HUDEP-2 (cell line): ENCODE measurements at regions not wholly inside any gene's neighbourhood (a gene's known extent, or its start where the extent isn't known, plus 50 kb on each side); places are given as distances from the start of the nearest gene placed in this dataset.

Experiments
- DNase-seq, 76 experiments: peaks; one replicate each; lab custom pipeline; 2025; ENCODE audit not compliant: unreplicated experiment in 76 of 76; lab: John Stamatoyannopoulos, UW

DNA sequence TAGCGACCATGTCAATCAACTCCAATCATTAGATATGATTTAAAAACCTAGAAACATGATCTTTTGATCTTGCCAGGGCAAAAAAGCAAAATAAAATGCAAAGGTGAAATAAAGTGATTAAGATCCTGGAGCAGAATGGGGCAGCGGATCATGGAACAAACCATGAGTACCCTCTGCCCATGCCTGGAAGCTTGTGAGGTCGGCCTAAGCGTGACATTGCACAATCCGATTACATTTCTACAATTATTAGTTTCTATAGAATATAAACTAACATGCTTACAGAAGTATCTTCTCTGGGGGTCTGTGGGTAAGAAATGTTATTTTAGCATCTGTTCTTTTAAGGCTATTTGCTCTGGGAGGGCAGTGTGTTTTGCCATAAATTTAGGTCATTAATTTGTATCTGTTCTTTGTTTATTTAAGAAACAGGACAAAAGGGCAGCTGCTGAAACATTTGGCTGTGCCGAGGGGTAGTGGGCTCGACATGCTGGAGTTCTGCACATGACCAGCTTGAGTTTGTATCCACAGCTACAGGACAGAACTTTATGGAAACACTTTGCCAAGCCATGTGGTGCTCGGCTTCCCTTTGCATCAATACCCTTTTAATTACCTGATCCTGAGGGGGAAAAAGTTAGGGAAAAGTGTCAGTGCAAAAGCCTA is 55.9 kb downstream of the ZBTB18 start:
- no peak for DNase-seq

DNA sequence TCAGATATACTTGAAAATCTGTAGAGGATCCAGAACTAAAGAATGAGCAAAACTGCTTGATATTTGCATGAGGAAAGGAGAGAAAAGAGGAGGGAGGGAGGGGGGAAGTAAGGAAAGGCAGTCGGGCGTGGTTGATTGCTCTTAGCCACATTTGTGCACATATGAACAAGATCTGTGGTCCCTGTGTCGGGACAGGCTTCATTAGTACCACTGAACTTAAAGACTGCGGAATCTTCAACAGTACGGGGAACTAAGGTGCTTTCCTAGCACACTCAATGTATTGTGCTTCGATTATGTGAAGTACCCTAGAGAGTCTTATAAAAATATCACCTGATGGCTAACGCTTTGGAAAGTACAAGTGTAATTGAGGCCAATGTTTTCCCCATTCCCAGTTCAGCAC is 59.9 kb downstream of the ZBTB18 start:
- DNase-seq, result no peak

DNA sequence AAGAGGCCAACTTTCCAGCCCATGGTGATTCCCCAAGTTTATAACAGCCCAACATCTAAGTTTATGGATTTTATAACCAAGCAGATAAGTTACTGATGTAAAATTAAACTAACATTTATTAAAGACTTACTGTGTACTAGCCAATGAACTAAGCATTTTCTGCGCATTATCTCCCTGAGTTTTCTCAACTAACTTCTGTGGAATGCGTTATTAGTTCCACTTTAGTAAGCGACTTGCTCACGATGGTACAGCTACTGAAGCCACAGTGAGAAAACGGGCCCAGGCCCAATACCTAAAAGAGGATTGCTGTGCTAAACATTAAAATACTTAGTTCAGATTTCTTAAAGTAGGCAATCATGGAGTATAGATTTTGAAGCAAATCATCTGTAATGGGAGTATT is 61.0 kb downstream of the ZBTB18 start:
- DNase-seq, result no peak

DNA sequence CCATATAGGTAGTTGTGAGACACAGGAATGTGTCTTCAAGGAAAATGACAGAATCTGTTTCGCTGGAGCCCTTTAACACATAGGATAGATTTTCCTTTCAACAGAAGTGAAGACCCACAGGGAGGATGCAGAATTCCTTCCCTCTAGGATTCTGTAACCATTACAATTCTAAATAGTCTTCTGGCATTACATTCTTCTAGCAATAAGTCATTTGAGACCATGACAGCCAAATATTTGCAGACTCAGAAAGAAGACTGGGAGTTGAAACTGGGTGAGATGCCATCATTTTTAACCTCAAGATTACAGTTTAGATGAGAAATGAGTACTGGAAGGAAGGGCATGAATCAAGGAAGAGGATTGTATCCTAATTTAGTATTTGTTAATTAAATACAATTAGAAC is 61.6 kb downstream of the ZBTB18 start:
- no peak for DNase-seq

DNA sequence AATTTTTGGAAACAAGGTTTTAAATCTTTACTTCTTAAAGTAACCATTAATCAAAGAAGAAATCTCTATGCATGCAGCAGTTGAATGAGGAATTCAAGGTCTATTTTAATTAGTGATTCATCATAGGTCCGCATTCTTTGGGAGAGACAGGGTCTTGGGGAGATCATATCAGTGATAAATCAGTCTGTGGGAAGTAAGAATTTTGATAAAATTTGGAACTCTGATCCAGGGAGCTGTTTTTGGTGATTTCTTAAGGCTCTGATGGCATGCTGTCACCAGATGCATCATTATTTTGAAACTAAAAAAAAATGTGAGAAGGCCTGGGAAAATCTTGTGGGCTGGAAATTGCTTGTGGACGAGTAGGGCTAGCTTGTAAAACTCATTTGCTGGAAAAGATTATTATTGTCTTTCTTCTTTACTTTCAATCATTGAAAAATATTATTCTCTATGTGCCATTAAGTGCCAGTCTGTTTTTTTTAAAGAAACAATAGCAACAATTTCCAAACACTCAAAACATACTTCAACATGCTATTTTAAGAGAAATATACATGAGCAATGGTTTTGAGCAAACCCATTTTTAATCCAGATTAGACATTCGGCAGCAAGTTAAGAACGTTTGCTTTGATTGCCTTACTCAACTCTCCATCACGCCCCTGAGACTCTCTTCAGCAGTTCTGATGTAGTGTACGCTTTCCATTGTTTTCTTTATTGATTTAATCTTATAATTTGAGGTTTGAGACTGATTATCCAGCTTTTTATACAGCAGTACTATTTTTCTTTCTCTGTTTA is 62.6 kb downstream of the ZBTB18 start:
- no peak for DNase-seq

DNA sequence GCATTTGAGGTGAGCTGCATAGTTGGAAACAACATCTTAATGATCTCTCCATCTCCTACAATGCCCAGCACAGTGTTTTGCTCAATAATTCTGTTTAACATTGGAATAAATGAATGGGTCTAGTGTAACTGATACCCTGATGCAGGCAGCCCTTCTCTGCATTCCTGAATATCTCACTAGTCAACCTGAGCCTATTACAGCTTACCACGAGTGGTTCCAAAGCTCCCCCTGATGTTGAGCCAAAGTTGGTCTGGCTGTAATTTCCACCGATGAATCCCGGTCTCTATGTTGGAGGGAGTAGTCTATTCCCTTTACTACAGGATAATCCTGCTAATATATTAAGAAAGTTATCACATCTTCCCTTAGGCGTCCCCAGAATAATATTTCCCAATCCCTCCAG is 63.8 kb downstream of the ZBTB18 start:
- no peak for DNase-seq

DNA sequence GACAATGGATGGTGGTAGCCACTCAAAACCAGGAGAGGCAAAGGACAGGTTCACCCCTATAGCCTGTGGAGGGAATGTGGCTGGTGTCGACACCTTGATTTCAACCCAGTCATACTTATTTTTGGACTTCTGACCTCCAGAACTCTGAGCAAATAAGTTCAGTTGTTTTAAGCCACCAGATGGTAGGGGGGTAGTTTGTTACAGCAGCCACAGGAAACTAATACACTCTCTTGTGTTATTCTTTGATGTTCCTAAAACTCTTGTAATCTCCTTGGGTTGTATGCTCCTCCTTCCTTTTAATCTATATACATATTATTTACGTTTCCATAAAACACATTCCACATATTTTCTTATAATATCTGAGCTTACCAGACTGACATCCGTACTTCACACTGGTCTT is 65.9 kb downstream of the ZBTB18 start:
- no peak for DNase-seq

DNA sequence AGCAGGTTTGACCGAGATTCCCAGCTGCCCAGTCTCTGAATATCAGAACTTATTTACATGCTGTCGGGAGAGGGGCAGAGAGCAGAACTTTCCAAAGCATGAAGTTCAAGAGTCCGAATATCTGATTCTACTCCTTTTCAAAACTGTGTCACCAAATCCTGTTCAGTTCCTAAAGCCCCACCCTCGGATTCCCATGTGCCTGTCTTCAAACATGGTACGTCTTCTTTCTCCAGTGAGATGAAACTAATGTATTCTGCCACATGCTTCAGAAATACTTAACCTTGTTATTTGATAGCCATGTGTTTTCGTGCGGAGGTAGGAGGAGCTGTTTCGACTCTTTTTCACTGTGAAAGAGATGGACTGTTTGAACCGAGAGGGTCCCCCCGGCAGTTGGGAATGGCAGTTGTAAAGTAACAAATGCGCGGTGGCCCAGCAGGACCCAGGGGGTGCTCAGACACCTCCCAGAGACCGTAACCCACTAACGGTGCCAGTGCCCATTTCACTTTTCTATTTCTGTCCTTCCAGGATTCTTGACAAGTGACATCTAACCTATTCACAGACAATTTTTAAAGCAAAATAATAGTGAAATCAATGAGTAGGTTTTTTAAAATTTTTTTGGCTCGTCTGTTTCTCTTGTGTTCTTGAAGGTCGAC is 67.2 kb downstream of the ZBTB18 start:
- DNase-seq, result no peak

DNA sequence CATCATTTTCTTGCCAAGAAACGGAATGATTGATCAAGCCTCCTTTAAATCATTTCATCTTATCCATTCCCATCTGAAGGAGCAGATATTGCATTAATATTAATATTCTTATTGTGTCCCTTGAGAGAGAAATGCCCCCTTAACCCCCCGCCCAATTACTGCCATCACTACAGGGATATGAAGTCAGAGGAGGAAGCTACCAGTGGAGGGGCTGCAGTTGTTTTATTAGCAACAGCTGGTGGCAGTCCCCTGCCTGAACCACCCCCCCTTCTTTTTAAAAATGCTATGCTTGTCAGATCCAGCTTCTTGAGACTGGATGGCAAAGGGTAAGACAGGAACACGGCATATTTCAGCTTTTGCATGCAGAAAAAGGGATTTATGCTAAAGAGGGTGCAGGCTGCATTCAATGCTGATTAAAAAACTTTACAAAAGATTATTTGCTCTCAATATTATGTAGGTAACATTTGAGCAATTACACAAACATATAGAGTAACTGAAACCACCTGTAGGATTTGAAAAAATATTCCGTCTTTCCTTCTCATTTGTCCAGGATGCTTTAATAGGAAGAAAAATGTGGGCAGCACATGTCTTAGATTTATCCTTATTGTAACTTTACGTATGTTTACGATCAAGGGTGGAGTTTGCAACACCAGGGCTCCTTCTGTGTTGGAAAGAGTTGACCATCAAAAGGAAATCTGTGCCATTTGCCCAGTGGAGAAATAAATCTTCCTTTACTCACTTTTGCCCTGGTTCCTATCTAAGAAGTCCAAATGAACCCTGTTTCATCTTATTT is 77.7 kb downstream of the ZBTB18 start:
- no peak for DNase-seq

DNA sequence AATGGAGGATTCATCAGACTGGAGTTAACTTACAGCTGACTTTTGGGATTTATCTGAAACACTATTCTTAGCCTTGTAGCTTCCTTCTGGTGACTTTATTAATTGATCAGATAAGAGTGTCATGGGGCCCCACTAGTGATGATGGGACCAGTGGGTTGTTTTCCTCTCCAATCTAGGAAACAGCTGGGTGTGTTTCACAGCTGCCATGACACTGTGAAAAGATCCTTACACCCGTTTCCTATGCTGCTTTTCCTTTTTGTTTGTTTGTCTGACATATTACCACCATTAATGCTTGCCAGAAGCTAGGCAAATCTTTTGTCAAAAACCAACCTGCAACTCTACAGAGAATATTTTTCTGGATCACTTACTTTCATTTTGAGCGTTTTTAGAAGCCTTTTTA is 86.2 kb downstream of the ZBTB18 start:
- no peak for DNase-seq

DNA sequence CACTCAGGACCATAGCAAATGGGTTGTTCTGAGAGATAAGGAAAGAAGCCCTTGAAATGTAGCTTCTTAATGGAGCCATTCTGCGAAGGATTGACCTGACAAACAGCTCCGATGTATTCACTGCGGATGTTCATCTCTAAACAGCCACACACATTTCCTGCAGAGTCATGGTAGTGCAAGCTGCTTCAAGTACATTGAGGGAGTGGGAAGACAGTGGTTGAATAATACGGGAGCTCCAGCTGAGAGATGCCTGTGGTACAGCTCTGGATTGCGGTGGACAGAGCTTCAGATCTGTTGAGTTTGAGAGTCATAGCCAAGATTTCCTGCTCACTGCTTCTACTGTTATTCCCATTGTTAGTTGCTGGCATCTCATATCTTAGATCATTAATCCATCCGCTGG is 86.6 kb downstream of the ZBTB18 start:
- DNase-seq, result no peak

DNA sequence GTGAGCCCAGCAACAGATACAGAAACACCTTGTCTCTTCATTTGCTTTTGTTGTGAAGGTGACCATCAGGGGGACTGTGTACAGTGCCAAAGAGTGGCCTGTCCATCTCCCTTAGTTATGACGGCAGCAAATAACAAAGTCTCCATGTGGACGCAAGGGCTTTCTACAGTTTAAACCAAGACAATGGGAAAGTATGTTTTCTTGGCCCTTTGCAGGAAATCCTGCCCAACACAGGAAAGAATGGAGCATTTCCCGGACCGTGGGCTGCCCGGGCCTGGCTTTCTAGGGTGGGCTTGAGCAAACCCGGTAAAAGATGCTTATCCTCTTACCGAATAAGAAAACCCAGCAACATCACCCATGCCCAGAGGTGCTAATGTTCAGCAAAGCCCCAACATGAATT is 87.3 kb downstream of the ZBTB18 start:
- no peak for DNase-seq

DNA sequence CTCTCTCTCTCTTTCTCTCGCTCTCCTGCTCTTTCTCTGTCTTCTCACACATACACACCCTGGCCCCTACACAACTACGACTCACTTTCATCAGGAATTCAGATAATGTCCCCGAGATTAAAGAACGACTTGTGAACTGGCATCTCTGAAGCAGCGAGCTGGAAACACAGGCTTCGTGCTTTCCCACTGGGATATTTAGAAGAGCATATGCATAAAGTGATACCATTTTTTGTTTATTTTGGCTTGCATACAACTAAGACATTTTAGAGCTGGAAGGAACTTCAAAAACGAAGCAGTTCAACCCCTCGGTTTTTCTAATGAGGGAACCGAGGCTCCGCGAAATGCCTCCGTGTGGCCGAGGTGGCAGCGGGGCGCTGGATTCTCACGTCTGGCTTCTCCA is 88.6 kb downstream of the ZBTB18 start:
- DNase-seq, result no peak

DNA sequence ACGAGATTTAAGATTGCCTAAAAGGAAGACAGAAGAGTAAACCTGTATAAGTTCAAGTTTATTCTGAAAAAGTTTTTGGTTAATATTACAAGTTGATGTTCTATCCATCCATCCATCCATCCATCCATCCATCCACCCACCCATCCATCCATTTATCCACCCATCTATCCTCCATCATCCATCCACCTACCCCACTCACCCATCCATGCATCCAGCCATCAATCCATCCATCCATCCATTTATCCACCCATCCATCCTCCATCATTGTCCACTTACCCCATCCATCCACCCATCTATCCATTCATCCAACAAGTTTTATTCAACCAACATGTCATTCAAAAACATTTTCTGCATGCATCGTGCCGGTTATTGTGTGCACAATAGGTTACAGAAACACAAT is 89.3 kb downstream of the ZBTB18 start:
- no peak for DNase-seq

DNA sequence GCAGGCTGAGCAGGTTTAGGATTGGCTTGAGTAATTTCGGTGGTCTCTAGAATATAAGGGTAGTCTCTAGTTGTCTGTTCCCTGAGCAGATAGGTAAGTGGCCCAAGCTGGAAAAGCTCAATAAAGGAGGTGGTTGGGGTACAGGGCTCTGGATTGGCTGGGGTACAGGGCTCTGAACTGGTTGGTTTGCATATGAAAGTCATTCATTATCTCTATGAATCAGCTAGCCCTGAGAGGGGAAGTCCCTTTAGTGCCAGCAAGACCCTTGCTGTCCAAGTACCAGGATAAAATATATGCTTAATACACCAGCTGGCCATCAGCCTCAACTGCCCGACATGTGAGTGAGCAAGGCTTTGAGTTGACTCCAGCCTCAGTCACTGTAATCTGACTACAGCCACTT is 93.0 kb downstream of the ZBTB18 start:
- no peak for DNase-seq

DNA sequence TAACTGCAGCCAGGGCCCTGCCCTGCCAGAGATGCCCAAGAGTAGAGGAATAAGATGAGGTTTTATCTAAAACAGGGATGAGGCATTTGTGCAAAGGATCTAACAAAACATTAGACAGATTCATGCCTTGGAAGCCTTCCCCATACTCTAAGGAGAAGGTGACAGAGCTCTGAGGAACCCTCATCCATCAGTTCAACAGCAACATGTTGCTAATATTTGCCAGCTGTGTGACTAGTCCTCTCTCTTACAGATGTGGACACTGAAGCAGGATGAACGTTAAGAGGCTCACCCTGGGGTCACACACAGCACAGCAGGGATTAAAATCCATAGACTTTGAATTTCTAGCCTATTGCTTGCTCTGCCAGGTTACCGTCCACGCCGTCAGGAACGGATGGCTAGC is 99.0 kb downstream of the ZBTB18 start:
- no peak for DNase-seq

DNA sequence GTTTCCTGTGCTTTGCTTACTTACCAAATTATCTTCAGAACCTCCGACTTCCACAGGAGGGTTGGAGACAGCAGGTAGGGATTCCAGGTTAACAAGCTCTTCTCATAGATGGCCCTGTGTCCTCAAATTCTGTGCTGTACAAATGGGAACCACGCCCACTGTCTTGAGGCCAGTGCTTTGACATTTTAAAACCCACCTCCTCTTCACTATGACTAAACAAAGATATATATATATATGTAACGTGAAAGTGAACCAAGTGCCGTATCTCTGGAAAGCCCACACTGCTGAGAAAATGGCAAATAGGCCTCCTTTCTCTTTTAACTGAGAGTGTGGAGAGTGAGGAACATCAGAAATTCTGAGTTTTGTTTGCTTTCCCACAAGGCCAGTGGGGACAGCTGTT is 99.6 kb downstream of the ZBTB18 start:
- DNase-seq, result no peak

DNA sequence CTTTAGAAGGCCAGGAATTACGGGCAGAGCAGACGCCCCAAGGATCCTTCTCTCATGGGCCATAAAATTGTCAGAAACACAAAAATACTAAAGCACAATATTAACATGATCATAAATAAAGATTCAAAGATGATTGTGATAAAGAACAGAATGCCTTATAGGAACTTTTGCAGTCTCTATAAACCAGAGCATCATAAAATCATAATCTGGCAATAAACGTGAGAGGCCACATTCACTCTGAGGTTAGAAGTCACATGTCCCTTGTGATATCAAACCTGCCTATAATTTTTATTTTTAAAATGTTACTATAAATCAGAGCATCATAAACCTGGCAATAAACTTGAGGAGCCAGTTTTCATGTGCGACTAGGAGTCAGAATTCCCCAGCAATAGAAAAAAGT is 100.5 kb downstream of the ZBTB18 start:
- no peak for DNase-seq

DNA sequence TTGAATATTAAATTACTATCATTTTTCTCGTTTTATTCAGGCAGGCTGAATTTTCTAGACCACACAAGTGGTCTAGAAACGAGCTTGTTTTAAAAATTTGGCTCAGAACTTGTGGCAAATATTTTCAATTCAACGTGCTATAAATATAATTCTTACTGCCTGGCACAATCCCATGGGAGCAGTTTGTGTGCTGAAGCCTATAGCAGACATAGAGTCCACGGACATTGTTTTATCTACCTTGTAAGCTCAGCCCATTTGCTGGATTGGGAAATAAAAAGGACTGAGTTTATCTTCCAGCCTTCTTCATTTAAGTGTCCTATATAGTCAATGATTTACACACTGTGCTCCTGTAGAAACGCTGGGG is 103.4 kb downstream of the ZBTB18 start:
- DNase-seq, result no peak

DNA sequence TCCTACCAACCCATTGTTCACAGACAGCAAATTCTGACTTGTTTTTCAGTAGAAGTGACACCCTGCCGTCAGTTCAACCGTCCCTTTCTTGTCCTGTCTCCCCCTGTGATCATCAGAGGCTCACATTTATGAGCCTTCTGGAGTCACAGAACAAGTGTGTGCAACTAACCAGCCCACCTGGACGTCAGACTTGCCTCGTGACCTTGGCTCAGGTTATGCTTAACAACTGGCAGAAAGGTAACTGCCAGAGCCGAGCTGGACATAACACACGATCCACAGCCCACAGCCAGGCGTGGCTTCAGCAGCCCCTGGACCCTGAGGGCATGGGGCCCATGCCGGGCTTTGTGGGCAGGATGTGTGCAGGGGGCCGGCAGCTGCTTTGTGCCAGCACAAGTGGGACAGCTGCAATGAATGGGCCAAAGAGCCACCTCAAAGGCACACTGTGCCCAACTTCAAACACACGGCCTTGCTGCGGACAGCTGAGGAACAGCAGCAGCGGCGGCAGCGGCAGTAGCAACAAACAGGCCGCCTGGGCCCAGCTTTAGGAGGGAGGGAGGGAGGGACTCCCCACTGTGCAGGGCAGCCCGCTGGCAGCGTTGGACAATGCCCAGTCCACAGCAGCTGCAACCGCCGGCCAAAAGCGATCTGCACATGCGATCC is 103.9 kb downstream of the ZBTB18 start:
- no peak for DNase-seq

DNA sequence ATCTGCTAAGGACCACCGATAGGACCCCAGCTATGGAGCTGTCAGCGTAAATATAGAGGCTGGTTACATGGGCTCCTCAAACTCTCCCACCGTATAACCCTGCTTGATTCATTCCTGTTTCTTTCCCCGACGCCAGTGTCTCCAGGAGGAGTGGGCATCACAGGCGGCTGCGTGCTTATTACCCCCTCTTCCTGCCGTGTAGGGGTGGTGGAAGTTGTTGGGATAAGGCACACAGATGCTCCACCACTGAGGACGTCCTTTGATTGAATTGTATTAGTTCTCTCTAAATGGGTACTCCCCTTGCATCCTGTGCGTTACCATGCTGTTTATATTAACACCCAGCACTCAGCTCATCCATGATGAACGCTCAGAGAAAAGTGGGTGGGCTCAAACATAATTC is 104.6 kb downstream of the ZBTB18 start:
- no peak for DNase-seq
